IPS DF 6.9 (cell line): ENCODE measurements at regions not wholly inside any gene's neighbourhood (a gene's known extent, or its start where the extent isn't known, plus 50 kb on each side); places are given as distances from the start of the nearest gene placed in this dataset.
"Not testable (repeated sequence)": the region's sequence is repeated elsewhere in the genome, so short reads cannot be mapped to it uniquely, and the experiment has no call there.

Experiments used
- DNase-seq: peaks from one replicate; pipeline ENCODE4 v3.0.0-alpha.2; 2013; ENCODE audit warnings: low read depth, low spot score
- H3K27ac ChIP-seq: one replicate; pipeline ENCODE4 v1.5.1; 2013; ENCODE audit warnings: low read length, control low read depth
- H3K27me3 ChIP-seq: 2 replicates; pipeline ENCODE4 v1.6.1; 2013; ENCODE audit warnings: mild to moderate bottlenecking, low read length; ENCODE audit not compliant: control insufficient read depth, insufficient read depth
- H3K36me3 ChIP-seq: 2 replicates; pipeline ENCODE4 v1.6.1; 2013; ENCODE audit warnings: low read length; ENCODE audit not compliant: control insufficient read depth, insufficient read depth
- H3K4me1 ChIP-seq: 2 replicates; pipeline ENCODE4 v1.6.1; 2013; ENCODE audit warnings: low read length; ENCODE audit not compliant: control insufficient read depth, insufficient read depth
- H3K4me3 ChIP-seq: 2 replicates; pipeline ENCODE4 v1.5.1; 2013; ENCODE audit warnings: mild to moderate bottlenecking, low read length
- H3K9me3 ChIP-seq: 2 replicates; pipeline ENCODE4 v1.6.1; 2013; ENCODE audit warnings: low read length, inconsistent platforms; ENCODE audit not compliant: control insufficient read depth, insufficient read depth
- WGBS: extraction: QIAGEN DNeasy Blood & Tissue Kit; methylation state at CpG from one replicate; pipeline ENCODE4 v1.1.7; 2013; ENCODE audit warnings: mixed read lengths, missing lambda C conversion rate; ENCODE audit not compliant: insufficient read length, insufficient coverage; 5-methylcytosine and 5-hydroxymethylcytosine counted together

- peaks cover 8% of the 10 kb centered on the region for H3K9me3 ChIP-seq
- WGBS = 100% methylated on average over 22 of the region's 25 CpGs
- no peak overlapping the region for H3K27ac ChIP-seq
- no peaks in the 10 kb centered on the region for H3K36me3 ChIP-seq
- no peaks in the 10 kb centered on the region for H3K4me1 ChIP-seq
- no peak overlapping the region for H3K4me3 ChIP-seq
- no peak for DNase-seq
- H3K27me3 ChIP-seq = no peaks in the 10 kb centered on the region
These were observed 2604.8 kb upstream of the TPTE start for GRCh38 chr21:7916329-7917303.

- Histone ChIP-seq H3K27ac (no peak overlapping the region), H3K9me3 (peaks cover 12% of the 10 kb centered on the region), H3K4me3 (no peak overlapping the region), H3K27me3 (no peaks in the 10 kb centered on the region), H3K4me1 (no peaks in the 10 kb centered on the region), H3K36me3 (no peaks in the 10 kb centered on the region)
- WGBS = over 99% methylated on average over 7 of the region's 14 CpGs
- DNase-seq = no peak
These were observed 2603.7 kb upstream of the TPTE start for GRCh38 chr21:7917729-7918128.

GRCh38 chr21:7925918-7926582, 2595.3 kb upstream of the TPTE start:
- not testable (repeated sequence) for H3K27ac ChIP-seq, H3K4me1 ChIP-seq, DNase-seq, H3K27me3 ChIP-seq, H3K4me3 ChIP-seq, H3K36me3 ChIP-seq
- peaks cover 22% of the 10 kb centered on the region for H3K9me3 ChIP-seq
- WGBS = over 99% methylated on average over 12 of the region's 16 CpGs

GRCh38 chr21:7928528-7928927, 2592.9 kb upstream of the TPTE start:
- H3K36me3 ChIP-seq, DNase-seq, H3K4me3 ChIP-seq, H3K27ac ChIP-seq, H3K27me3 ChIP-seq, H3K4me1 ChIP-seq: not testable (repeated sequence)
- H3K9me3 ChIP-seq = peaks cover 20% of the 10 kb centered on the region
- over 99% methylated on average over 12 of the region's 12 CpGs for WGBS

- not testable (repeated sequence) for H3K27me3 ChIP-seq, DNase-seq, H3K36me3 ChIP-seq, H3K4me1 ChIP-seq, H3K27ac ChIP-seq, H3K4me3 ChIP-seq
- 100% methylated on average over 9 of the region's 12 CpGs for WGBS
- peaks cover 21% of the 10 kb centered on the region for H3K9me3 ChIP-seq
These were observed 2591.8 kb upstream of the TPTE start for GRCh38 chr21:7929586-7929985.

GRCh38 chr21:7930445-7930844, 2590.9 kb upstream of the TPTE start:
- peaks cover 18% of the 10 kb centered on the region for H3K9me3 ChIP-seq

GRCh38 chr21:7932113-7932512, 2589.3 kb upstream of the TPTE start:
- H3K36me3 ChIP-seq, H3K4me3 ChIP-seq, H3K27me3 ChIP-seq, H3K27ac ChIP-seq, DNase-seq, H3K4me1 ChIP-seq: not testable (repeated sequence)
- H3K9me3 ChIP-seq = peaks cover 19% of the 10 kb centered on the region
- WGBS = 100% methylated on average over 11 of the region's 11 CpGs

More at GRCh38 chr21:7930445-7930844, 2590.9 kb upstream of the TPTE start:
- not testable (repeated sequence) for H3K27me3 ChIP-seq, H3K27ac ChIP-seq, DNase-seq, H3K4me3 ChIP-seq, H3K36me3 ChIP-seq, H3K4me1 ChIP-seq
- over 99% methylated on average over 4 of the region's 9 CpGs for WGBS

GRCh38 chr21:7932834-7933233, 2588.5 kb upstream of the TPTE start:
- peaks cover 20% of the 10 kb centered on the region for H3K9me3 ChIP-seq
- WGBS = 89% methylated on average over 11 of the region's 14 CpGs
- H3K27me3 ChIP-seq, H3K36me3 ChIP-seq, H3K27ac ChIP-seq, H3K4me1 ChIP-seq, DNase-seq, H3K4me3 ChIP-seq: not testable (repeated sequence)

- Histone ChIP-seq H3K36me3 (no peaks in the 10 kb centered on the region), H3K27ac (no peak overlapping the region), H3K4me1 (no peaks in the 10 kb centered on the region), H3K27me3 (no peaks in the 10 kb centered on the region), H3K9me3 (peaks cover 19% of the 10 kb centered on the region), H3K4me3 (no peak overlapping the region)
- DNase-seq = no peak
- WGBS = 100% methylated on average over 7 of the region's 15 CpGs
These were observed 2587.5 kb upstream of the TPTE start for GRCh38 chr21:7933923-7934322.

- not testable (repeated sequence) for H3K27ac ChIP-seq, H3K4me1 ChIP-seq, DNase-seq, H3K36me3 ChIP-seq, H3K4me3 ChIP-seq, H3K27me3 ChIP-seq
- 100% methylated on average over 11 of the region's 13 CpGs for WGBS
- H3K9me3 ChIP-seq = peaks cover 22% of the 10 kb centered on the region
These were observed 2584.1 kb upstream of the TPTE start for GRCh38 chr21:7937297-7937696.
